HG03135 (cell line): ENCODE measurements at regions not wholly inside any gene's neighbourhood (a gene's known extent, or its start where the extent isn't known, plus 50 kb on each side); places are given as distances from the start of the nearest gene placed in this dataset.

Source experiments
- ATAC-seq: cut with Tn5 transposase; IDR thresholded peaks from one replicate; pipeline ENCODE4 v1.9.1; 2021; ENCODE audit warnings: mild to moderate bottlenecking, moderate library complexity; ENCODE audit not compliant: unreplicated experiment

GRCh38 chr1:69294171-69294570, 273.6 kb upstream of the LRRC7 start:
- ATAC-seq, result no peak

GRCh38 chr1:69295265-69295664, 272.5 kb upstream of the LRRC7 start:
- no peak for ATAC-seq

- ATAC-seq, result no peak
Measured at GRCh38 chr1:69305621-69306020, 262.1 kb upstream of the LRRC7 start.

GRCh38 chr1:69312055-69312732, 255.5 kb upstream of the LRRC7 start:
- ATAC-seq, result no peak

- ATAC-seq, result no peak
Measured at GRCh38 chr1:69313118-69313517, 254.6 kb upstream of the LRRC7 start.

DNA sequence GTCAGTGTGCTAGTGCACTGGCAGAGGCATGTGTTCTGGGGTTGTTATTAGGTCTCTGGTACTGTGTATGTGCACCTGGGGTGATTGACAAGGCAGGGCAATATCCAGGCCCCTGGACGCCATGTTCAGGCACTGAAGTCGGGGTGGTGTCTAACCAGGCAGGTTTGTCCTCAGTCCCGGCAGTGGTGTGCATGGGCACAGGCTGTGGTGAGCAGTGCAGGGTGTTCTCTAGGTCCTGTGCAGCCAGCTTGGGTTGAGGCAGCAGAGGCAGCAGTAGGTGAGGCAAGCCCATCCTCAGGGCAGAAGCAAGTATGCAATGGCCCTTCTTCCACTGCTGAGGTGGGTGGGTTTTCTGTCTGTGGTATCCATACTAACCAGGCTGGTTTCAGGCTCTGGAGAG, 252.3 kb upstream of the LRRC7 start:
- ATAC-seq, result no peak

GRCh38 chr1:69315823-69316222, 251.9 kb upstream of the LRRC7 start:
- no peak for ATAC-seq

DNA sequence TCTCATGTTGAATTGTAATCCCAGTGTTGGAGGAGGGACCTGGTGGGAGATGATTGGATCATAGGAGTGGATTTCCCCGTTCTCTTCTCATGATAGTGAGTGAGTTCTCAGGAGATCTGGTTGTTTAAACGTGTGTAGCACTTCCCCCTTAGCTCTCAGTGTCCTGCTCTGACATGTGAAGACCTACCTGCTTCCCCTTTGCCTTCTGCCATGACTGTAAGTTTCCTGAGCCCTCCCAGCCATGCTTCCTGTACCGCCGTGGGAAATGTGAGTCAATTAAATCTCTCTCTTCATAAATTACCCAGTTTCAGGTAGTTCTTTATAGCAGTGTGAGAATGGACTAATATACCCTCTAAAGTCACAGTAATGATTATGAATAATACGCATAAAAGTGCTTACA, 248.4 kb upstream of the LRRC7 start:
- ATAC-seq, result no peak

DNA sequence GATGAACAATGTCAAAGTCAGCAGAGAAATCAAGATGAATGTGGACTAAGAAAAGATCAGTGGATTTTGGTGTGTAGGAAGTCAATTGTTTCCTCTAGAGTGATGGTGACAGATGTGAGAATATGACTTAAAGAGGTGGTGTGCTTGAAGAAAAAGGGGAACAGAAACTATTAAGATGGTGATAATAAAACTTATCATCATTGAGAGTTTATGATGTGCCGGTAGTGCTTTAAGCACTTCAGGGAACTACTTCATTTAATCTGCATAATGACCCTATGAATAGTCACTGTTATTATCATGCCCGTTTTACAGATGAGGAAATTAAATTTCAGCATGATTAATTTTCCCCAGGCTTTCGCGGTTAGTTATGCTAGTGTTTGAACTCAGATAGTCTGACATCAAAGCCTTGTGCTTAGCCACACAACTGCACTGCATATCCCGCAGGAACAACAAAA, 246.9 kb upstream of the LRRC7 start:
- ATAC-seq, result no peak

DNA sequence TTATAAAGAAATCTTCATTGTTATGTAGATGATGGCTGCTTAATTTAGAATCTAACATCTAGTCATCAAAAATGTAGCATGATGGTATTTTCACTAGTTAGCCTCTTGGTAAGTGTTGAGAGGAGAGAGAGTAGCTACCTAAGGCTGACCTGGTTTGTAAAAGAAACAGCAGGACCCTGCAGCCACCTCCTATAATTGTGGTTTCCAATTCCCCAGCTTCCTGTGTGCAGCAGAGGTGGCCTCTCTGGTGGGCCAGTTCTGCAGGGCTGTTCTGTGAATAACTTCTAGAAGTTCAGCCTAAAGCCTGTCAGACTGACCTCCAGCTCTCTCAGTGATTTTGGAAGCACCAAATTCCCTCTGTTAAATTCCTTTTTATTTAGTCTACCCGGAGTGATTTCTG, 246.4 kb upstream of the LRRC7 start:
- ATAC-seq, result no peak

DNA sequence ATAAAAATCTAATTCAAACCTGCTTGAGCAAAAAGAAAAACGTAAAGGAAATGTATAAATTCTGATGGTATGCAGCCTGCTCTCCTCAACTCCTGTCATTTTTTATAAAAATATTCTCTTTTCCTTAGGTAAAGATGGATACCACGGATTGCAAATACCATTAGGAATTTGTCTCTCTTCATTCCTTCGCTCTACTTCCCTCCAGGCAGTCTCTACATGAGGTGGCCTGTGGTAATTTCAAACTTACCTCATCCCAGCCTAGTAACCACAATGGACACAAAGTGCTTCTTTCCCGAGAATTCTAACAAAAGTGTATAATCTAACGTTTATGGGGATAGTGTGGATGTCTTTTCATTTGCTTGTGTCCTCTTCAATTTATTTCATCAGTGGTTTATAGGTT, 239.5 kb upstream of the LRRC7 start:
- ATAC-seq, result no peak

- no peak for ATAC-seq
Measured at GRCh38 chr1:69363236-69363635, 204.5 kb upstream of the LRRC7 start.

GRCh38 chr1:69373520-69373919, 194.2 kb upstream of the LRRC7 start:
- ATAC-seq, result no peak

- ATAC-seq, result no peak
Measured at GRCh38 chr1:69376408-69376807, 191.3 kb upstream of the LRRC7 start.

GRCh38 chr1:69377507-69377906, 190.2 kb upstream of the LRRC7 start:
- no peak for ATAC-seq

DNA sequence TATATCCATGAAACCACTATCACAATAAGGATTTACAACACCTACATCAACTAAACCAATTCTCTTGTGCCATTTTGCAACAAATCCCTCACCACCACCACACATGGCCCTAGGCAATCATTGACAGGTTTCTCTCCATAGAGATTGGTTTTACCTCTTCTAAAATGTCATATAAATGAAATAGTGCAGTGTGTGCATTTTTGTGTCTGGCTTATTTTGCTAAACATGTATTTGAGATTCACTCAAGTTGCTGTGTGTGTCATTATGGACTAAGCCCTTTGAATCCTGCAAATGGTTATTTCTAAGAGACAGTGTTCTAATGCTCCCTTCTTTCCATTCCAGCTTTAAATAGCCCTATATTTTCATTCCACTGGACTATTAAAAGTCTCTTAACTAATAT, 179.7 kb upstream of the LRRC7 start:
- no peak for ATAC-seq

GRCh38 chr1:69400128-69400527, 167.6 kb upstream of the LRRC7 start:
- ATAC-seq, result no peak

DNA sequence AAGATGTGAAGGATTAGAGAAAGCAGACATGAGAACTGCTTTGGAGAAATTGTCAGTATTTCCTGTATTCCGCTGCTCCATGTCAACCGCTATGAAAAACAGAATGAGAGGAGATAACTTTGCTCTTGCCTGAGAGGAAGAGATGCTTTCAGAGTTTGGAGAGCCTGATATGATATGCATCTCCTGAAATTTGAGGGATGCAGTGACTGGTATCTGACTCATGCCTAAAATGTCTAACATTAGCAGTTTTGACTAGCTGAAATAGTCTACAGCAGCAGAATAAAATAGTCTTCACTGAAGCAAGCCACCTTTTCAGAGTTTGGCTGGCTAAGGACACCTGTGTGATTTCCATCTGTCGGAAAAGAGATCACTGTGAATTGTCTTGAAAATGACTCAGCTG, 165.8 kb upstream of the LRRC7 start:
- ATAC-seq, result no peak

GRCh38 chr1:69403756-69404320, 163.9 kb upstream of the LRRC7 start:
- ATAC-seq, result no peak

- no peak for ATAC-seq
Measured at GRCh38 chr1:69404486-69404885, 163.2 kb upstream of the LRRC7 start.

- ATAC-seq, result no peak
Measured at GRCh38 chr1:69406244-69406643, 161.5 kb upstream of the LRRC7 start.

GRCh38 chr1:69409731-69410456, 157.8 kb upstream of the LRRC7 start:
- ATAC-seq, result no peak
